Adrenal gland (tissue), 9 donors: ENCODE measurements at regions not wholly inside any gene's neighbourhood (a gene's known extent, or its start where the extent isn't known, plus 50 kb on each side); places are given as distances from the start of the nearest gene placed in this dataset.

ENCODE experiments used
- DNase-seq, 7 donors: peaks; one replicate each; pipeline ENCODE4 v3.0.0-alpha.2; 2019 to 2020
- H3K27ac ChIP-seq, 5 donors: fragments of 200-600 bp; sonication (generic) in 4 of 5; 1 replicate in 3 of 5; 2 replicates in 2 of 5; pipeline versions ENCODE4 v1.5.1 to v1.8.0; 2016 to 2020; ENCODE audit warnings: mild to moderate bottlenecking in 1 of 5
- H3K27me3 ChIP-seq: fragments of 200-600 bp; 2 replicates; pipeline ENCODE4 v1.8.0; 2021
- H3K36me3 ChIP-seq, 2 donors: fragments of 200-600 bp; replicated peaks in 1 of 2; 1 replicate in 1 of 2; 2 replicates in 1 of 2; pipeline versions ENCODE4 v1.5.1 to v1.8.0; 2018 to 2022
- H3K4me1 ChIP-seq, 2 donors: fragments of 200-600 bp; replicated peaks in 1 of 2; 1 replicate in 1 of 2; 2 replicates in 1 of 2; pipeline versions ENCODE4 v1.5.1 to v1.8.0; 2018 to 2021
- H3K4me3 ChIP-seq, 4 donors: fragments of 200-600 bp; sonication (generic) in 3 of 4; one replicate each; pipeline ENCODE4 v1.5.1; 2016 to 2018
- H3K9me3 ChIP-seq, 3 donors: fragments of 200-600 bp; sonication (generic) in 1 of 3; replicated peaks in 1 of 3; 1 replicate in 2 of 3; 2 replicates in 1 of 3; pipeline versions ENCODE4 v1.5.1 to v1.8.0; 2016 to 2021
- CTCF ChIP-seq, 6 experiments: fragments of 450-650 bp in 4 of 6; fragments of 200-600 bp in 2 of 6; sonication (generic) in 1 of 6; IDR thresholded peaks; 1 replicate in 5 of 6; 2 replicates in 1 of 6; pipeline versions ENCODE4 v1.5.1 to v1.8.0; 2016 to 2021; ENCODE audit warnings: antibody characterized with exemption in 6 of 6, mild to moderate bottlenecking in 2 of 6, moderate library complexity in 1 of 6
- POLR2A ChIP-seq, 2 donors: fragments of 450-650 bp; IDR thresholded peaks; one replicate each; pipeline ENCODE4 v1.6.1; 2017; ENCODE audit warnings: antibody characterized with exemption in 2 of 2, mild to moderate bottlenecking in 2 of 2, moderate library complexity in 1 of 2
- WGBS, 4 donors: extraction: QIAGEN DNeasy Blood & Tissue Kit in 2 of 4; methylation state at CpG; one replicate each; pipeline versions ENCODE4 v1.1.5 to v1.1.7; 2013 to 2017; 5-methylcytosine and 5-hydroxymethylcytosine counted together
- intact Hi-C, 2 donors: fragments of 100-400 bp; cut with DNase I; formaldehyde crosslinking; loops; one replicate each; pipeline versions ENCODE4 v1.14.1 to v1.15.0; 2022 to 2023
- donor health status: healthy with polysubstance abuse.
- donor health status: Bipolar disorder and iron deficiency.
- donor health status: DM: yes; HTN: yes; CAD: no.
- donor health status: DM: no; HTN: no; CAD: no.
- donor health status: DM: no; HTN: no; CAD: no.

- intact Hi-C loops = no loop called here
Measured at GRCh38 chr3:83877910-83878309, 1080.9 kb upstream of the CADM2 start.

GRCh38 chr3:83882701-83883100 lies 1076.1 kb upstream of the CADM2 start:
- H3K4me3 ChIP-seq = no peak overlapping the region
- WGBS, 4 donors = 91 to 94% (median 93%) methylated on average over 2 of the region's 2 CpGs

More at GRCh38 chr3:83877910-83878309, 1080.9 kb upstream of the CADM2 start:
- TF ChIP-seq CTCF (IDR thresholded peaks at IDR 0.05) (no peak), POLR2A (IDR thresholded peaks at IDR 0.05) (no peak)
- no peaks in the 10 kb centered on the region for H3K4me1 ChIP-seq
- whole genome bisulfite sequencing, 4 donors = 48 to 55% (median 53%) methylated on average over 3 of the region's 3 CpGs
- no peak for DNase-seq
- H3K36me3 ChIP-seq = no peaks in the 10 kb centered on the region
- no peaks in the 10 kb centered on the region for H3K9me3 ChIP-seq
- H3K27ac ChIP-seq = no peak overlapping the region
- H3K27me3 ChIP-seq = no peaks in the 10 kb centered on the region
- H3K4me3 ChIP-seq = no peak overlapping the region

GRCh38 chr3:83890039-83890762 lies 1068.6 kb upstream of the CADM2 start:
- TF ChIP-seq POLR2A (IDR thresholded peaks at IDR 0.05) (no peak), CTCF (IDR thresholded peaks at IDR 0.05) (no peak)
- no peak for DNase-seq
- 71 to 87% (median 80%) methylated on average over 1 of the region's 1 CpG for WGBS, 4 donors
- Histone ChIP-seq H3K4me1 (no peaks in the 10 kb centered on the region), H3K4me3 (no peak overlapping the region), H3K27me3 (no peaks in the 10 kb centered on the region), H3K27ac (no peak overlapping the region), H3K9me3 (no peaks in the 10 kb centered on the region), H3K36me3 (no peaks in the 10 kb centered on the region)
- intact Hi-C loops = no loop called here

More at GRCh38 chr3:83882701-83883100, 1076.1 kb upstream of the CADM2 start:
- H3K36me3 ChIP-seq = no peaks in the 10 kb centered on the region
- no peaks in the 10 kb centered on the region for H3K4me1 ChIP-seq
- H3K27ac ChIP-seq = no peak overlapping the region
- H3K9me3 ChIP-seq = no peaks in the 10 kb centered on the region
- intact Hi-C loops = no loop called here
- TF ChIP-seq POLR2A (IDR thresholded peaks at IDR 0.05) (no peak), CTCF (IDR thresholded peaks at IDR 0.05) (no peak)
- DNase-seq = no peak
- no peaks in the 10 kb centered on the region for H3K27me3 ChIP-seq

GRCh38 chr3:83890763-83891135 lies 1068.0 kb upstream of the CADM2 start:
- no peak for DNase-seq
- Histone ChIP-seq H3K36me3 (no peaks in the 10 kb centered on the region), H3K27ac (no peak overlapping the region), H3K9me3 (no peaks in the 10 kb centered on the region), H3K4me3 (no peak overlapping the region), H3K4me1 (no peaks in the 10 kb centered on the region), H3K27me3 (no peaks in the 10 kb centered on the region)
- no peak for TF ChIP-seq CTCF (IDR thresholded peaks at IDR 0.05)
- no peak for TF ChIP-seq POLR2A (IDR thresholded peaks at IDR 0.05)
- intact Hi-C loops = no loop called here
- 71 to 85% (median 81%) methylated on average over 2 of the region's 2 CpGs for WGBS, 4 donors
